T47D (cell line): ENCODE measurements at regions not wholly inside any gene's neighbourhood (a gene's known extent, or its start where the extent isn't known, plus 50 kb on each side); places are given as distances from the start of the nearest gene placed in this dataset.

ENCODE experiments used
- DNase-seq, 2 experiments: peaks; one replicate each; pipeline versions ENCODE4 v3.0.0 to v3.0.0-alpha.2; 2011 to 2012; ENCODE audit warnings: low read depth in 1 of 2, low spot score in 1 of 2
- JUND ChIP-seq: IDR thresholded peaks from 2 replicates; pipeline ENCODE4 v1.6.1; 2012; ENCODE audit warnings: low read depth
- in situ Hi-C: cut with HindIII; loops from 2 replicates; pipeline ENCODE4 v1.10.0; 2016; ENCODE audit warnings: low sequenced_read_pairs, low pct_unique_long_range_greater_than_20kb

DNA sequence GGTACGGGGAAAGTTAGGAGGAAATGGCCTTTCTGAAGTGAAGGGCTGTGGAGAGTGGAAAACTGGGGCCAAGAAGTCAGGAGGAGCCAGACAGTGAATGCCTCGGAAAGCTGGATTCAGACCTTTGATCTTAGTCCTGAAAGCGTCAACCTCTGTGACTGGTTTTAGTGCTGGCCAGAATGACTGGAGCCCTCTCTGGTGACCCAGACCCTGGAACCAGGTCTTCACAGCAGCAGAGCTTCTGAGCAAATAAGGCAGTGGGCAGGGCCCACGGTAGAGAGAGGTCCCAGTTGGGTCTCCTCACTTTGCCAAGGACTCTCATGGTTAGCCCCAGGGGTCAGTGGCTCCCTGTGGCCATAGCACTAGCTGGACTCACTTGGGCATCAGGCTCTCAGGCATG is 157.7 kb upstream of the EEPD1 start:
- in situ Hi-C loops: no loop called here
- TF ChIP-seq JUND: no peak
- DNase-seq: no peak

DNA sequence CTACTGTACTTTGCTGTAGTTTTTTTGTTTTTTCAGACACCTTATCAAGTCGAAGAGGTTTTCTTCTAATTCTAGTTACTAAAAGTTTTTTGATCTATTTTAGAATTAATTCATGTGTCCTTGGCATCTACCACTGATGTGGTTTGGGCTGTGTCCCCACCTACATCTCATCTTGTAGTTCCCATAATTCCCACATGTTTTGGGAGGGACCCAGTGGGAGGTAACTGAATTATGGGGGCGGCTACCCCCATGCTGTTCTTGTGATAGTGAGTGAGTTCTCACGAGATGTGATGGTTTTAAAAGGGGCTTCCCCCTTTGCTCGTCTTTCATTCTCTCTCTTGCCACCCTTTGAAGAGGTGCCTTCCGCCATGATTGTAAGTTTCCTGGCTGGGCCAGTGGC is 154.6 kb upstream of the EEPD1 start:
- no peak for DNase-seq
- TF ChIP-seq JUND: no peak
- in situ Hi-C loops: no loop called here

DNA sequence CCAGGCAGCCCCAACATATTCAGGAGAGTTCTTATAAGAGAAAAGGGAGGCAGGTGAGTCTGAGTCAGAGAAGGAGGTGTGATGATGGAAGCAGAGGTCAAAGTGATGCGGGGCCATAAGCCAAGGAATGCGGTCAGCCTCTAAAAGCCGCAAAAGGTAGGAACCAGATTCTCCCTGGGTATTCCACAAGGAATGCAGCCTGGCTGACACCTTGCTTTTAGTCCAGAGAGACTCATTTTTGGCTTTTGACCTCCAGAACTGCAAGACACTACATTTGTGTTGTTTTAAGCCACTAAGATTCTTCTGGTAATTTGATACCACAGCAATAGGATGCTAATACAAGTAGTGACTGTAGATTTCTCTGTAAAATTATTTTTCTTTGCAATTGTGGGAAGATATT is 151.5 kb upstream of the EEPD1 start:
- TF ChIP-seq JUND: no peak
- in situ Hi-C loops: no loop called here
- DNase-seq: no peak

GRCh38 chr7:36002900-36003299 is 150.2 kb upstream of the EEPD1 start:
- no peak for TF ChIP-seq JUND
- in situ Hi-C loops: no loop called here
- no peak for DNase-seq

- no peak for TF ChIP-seq JUND
- DNase-seq: no peak
- in situ Hi-C loops: no loop called here
These were observed 149.7 kb upstream of the EEPD1 start for GRCh38 chr7:36003343-36003742.

DNA sequence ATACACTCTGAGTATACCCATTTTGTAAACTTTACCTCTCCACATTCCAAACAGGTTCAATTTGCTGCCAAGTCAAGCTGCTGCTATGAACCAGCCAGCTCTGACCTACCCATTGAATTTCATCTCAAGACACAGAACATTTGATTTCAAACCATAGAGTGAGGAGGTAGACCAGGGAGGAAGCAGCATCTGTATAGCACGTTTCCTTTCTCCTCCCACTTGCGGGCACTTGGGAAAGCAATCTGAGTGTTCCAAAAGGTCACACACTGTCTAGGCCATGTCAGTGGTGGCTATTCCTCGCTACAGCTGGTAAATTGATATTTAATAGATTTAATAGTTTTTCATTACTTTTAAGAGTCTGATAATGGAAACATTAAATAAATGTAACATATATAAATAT is 147.8 kb upstream of the EEPD1 start:
- DNase-seq: no peak
- no peak for TF ChIP-seq JUND
- in situ Hi-C loops: no loop called here

GRCh38 chr7:36005876-36006275 is 147.2 kb upstream of the EEPD1 start:
- no peak for TF ChIP-seq JUND
- no peak for DNase-seq
- in situ Hi-C loops: no loop called here

GRCh38 chr7:36006636-36007229 is 146.3 kb upstream of the EEPD1 start:
- DNase-seq: no peak
- in situ Hi-C loops: no loop called here
- no peak for TF ChIP-seq JUND

DNA sequence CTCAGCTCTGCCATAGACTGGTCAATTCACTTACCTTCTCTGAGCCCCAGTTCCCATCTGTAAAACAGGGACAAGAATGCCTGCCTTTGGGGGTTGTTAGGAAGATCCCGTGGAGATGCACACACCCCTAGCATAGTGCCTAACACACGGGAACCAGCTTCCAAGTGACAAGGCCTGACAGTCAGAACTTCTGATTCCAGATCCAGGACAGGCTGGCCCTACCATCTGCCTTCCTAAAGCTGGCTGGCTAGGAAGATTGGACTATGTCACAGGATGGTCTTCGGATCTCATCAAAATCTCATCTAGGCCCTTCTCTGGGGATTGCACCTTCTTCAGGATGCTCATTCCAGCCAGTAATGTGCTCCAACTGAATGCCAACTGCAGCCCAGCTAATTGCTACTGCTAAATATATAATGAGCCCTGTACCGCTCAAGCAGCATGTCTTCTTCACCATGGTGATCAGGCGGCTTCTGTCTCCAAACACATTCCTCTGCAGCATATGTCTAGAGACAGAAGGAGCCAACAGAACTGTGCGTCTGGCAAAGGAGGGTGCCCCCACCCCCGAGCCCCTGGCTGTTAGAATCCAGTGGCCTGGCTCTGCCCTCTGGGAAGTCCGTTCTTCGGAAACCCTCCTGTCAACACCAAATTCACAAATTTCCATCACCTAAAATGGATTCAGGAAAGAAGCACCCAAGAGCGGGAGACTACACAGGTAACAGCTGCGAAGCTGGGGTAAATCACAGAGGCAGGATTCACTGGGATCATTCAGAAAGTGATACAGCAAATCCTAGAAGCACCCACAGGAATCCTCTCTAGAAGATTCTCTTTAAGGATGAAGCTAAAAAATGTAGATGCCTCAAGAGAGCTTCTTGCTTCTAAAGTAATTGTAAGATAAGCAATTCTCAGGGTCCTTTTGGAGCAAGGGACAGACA is 142.1 kb upstream of the EEPD1 start:
- no peak for DNase-seq
- in situ Hi-C loops: no loop called here
- TF ChIP-seq JUND: no peak

- in situ Hi-C loops: no loop called here
- no peak for DNase-seq
- no peak for TF ChIP-seq JUND
These were observed 141.5 kb upstream of the EEPD1 start for GRCh38 chr7:36011588-36011965.

DNA sequence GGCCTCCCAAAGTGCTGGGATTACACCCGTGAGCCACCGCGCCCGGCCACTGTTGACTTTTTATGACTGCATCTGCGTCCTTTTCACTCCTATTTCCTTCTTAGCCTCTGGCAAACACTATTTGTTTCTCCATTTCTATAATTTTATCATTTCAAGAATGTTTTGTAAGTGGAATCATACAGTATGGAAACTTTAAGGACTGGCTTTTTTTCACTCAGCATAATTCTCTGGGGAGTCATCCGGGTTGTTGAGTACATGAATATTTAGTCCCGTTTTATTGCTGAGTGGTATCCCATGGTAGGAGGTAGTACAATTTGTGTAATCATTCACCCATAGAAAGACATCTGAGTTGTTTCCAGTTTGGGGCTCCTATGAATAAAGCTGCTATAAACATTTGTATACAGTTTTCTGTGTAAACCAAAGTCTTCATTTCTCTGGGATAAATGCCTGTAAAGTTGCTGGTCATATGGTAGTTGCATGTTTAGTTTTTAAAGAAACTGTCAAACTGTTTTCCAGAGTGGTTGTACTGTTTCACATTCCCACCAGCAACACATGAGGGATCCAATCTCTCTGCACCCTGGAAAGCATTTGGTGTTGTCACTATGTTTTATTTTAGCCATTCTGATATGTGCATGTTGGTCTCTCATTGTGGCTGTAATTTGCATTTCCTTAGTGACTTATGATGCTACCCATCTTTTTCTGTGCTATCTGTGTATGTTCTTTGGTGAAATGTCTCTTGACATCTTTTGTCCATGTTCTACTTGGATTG is 139.6 kb upstream of the EEPD1 start:
- no peak for DNase-seq
- in situ Hi-C loops: no loop called here
- TF ChIP-seq JUND: no peak

GRCh38 chr7:36014961-36015360 is 138.1 kb upstream of the EEPD1 start:
- in situ Hi-C loops: no loop called here
- no peak for DNase-seq
- no peak for TF ChIP-seq JUND

DNA sequence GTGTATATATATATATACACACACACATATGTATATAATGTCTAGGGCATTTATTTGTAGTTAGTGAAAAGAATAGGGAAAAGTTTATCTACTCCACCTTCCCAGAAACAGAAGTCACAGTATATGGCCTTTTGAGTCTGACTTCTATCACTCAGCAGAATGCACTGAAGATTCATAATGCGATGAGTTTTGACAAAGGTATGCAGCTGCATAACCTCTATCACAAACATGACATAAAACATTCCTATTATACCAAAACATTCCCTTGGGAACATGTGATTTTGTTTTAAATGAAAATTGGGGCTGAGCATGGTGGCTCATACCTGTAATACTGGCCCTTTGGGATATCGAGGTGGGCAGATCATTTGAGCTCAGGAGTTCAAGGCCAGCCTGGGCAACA is 137.3 kb upstream of the EEPD1 start:
- no peak for DNase-seq
- in situ Hi-C loops: no loop called here

More for the DNA sequence above, 137.3 kb upstream of the EEPD1 start:
- TF ChIP-seq JUND: no peak
